ENCODE measurements at regions not wholly inside any gene's neighbourhood (a gene's known extent, or its start where the extent isn't known, plus 50 kb on each side); places are given as distances from the start of the nearest gene placed in this dataset.

- TF ChIP-seq REST (IDR thresholded peaks at IDR 0.05; ENCODE audit: unreplicated experiment) (no peak), CREB1 (CRISPR knock-in tag; IDR thresholded peaks at IDR 0.05; ENCODE audit: low read depth) (no peak), CTCF (conservative IDR thresholded peaks at IDR 0.05; ENCODE audit: low read depth in 2 of 2) (no peak), ZNF114 (CRISPR knock-in tag; IDR thresholded peaks at IDR 0.05) (no peak), EZH2phosphoT487 (IDR thresholded peaks at IDR 0.05; ENCODE audit: unreplicated experiment) (no peak)
Observed at GRCh38 chrX:34279866-34280560, 147.9 kb upstream of the FAM47A start (continued).

- Histone ChIP-seq H3K4me2 (no peak overlapping the region), H3K4me1 (ENCODE audit: insufficient read depth) (peaks cover 10% of the 10 kb centered on the region), H3F3A (replicated peaks; ENCODE audit: low read depth) (no peaks in the 10 kb centered on the region), H3K36me3 (ENCODE audit: insufficient read depth) (no peaks in the 10 kb centered on the region), H3K4me3 (no peak overlapping the region), H4K20me1 (replicated peaks; ENCODE audit: insufficient read depth) (no peaks in the 10 kb centered on the region), H3K27ac (ENCODE audit: low read depth) (no peak overlapping the region), H2AFZ (no peak overlapping the region), H3K9me2 (ENCODE audit: insufficient read depth) (no peaks in the 10 kb centered on the region), H3K79me2 (replicated peaks; ENCODE audit: insufficient read depth) (no peaks in the 10 kb centered on the region), H3K27me3 (ENCODE audit: insufficient read depth) (no peaks in the 10 kb centered on the region)
- Mint-ChIP-seq H3K9me3 (no peaks in the 10 kb centered on the region), H3K27me3 (ENCODE audit: insufficient read depth, low read depth, poor library complexity) (no peaks in the 10 kb centered on the region), H3K27ac (no peak overlapping the region), H3K4me1 (peaks cover 14% of the 10 kb centered on the region; the same call in 2 of the 3 replicates), H3K36me3 (ENCODE audit: low read depth) (no peaks in the 10 kb centered on the region), H3K4me3 (no peak overlapping the region)
- DNase-seq (ENCODE audit: low spot score) (peak; percentile 31), ATAC-seq (no peak)
- TF ChIP-seq ETS1 (IDR thresholded peaks at IDR 0.05) (no peak), ZNF462 (CRISPR knock-in tag; IDR thresholded peaks at IDR 0.05) (no peak), CTCF (conservative IDR thresholded peaks at IDR 0.05; ENCODE audit: low read depth in 2 of 2) (peak; percentile 46 to 48), ZNF114 (CRISPR knock-in tag; IDR thresholded peaks at IDR 0.05) (no peak)
Observed at GRCh38 chrX:34275699-34276098, 143.6 kb upstream of the FAM47A start.

Data from GM23338 (cell line).